Transverse colon (tissue), 4 donors: ENCODE measurements at regions not wholly inside any gene's neighbourhood (a gene's known extent, or its start where the extent isn't known, plus 50 kb on each side); places are given as distances from the start of the nearest gene placed in this dataset.

Experiments
- DNase-seq: peaks from one replicate; pipeline ENCODE4 v3.0.0-alpha.2; 2019
- H3K27ac ChIP-seq, 4 donors: fragments of 200-600 bp; sonication (generic); 2 replicates each; pipeline ENCODE4 v1.5.1; 2016 to 2018; ENCODE audit warnings: inconsistent platforms in 4 of 4
- H3K27me3 ChIP-seq: fragments of 200-600 bp; sonication (generic); 2 replicates; pipeline ENCODE4 v1.5.1; 2017; ENCODE audit warnings: inconsistent platforms
- H3K36me3 ChIP-seq, 4 donors: fragments of 200-600 bp; sonication (generic); 2 replicates each; pipeline ENCODE4 v1.5.1; 2017 to 2019; ENCODE audit warnings: inconsistent platforms in 4 of 4
- H3K4me1 ChIP-seq, 4 donors: fragments of 200-600 bp; sonication (generic); 2 replicates each; pipeline ENCODE4 v1.5.1; 2017 to 2020; ENCODE audit warnings: inconsistent platforms in 4 of 4
- H3K4me3 ChIP-seq, 4 donors: fragments of 200-600 bp; sonication (generic); 1 replicate in 1 of 4; 2 replicates in 3 of 4; pipeline versions ENCODE4 v1.5.1 to v1.6.1; 2017 to 2019; ENCODE audit warnings: inconsistent platforms in 4 of 4
- H3K9me3 ChIP-seq, 2 donors: fragments of 200-600 bp; sonication (generic); 2 replicates each; pipeline ENCODE4 v1.5.1; 2017 to 2019; ENCODE audit warnings: inconsistent platforms in 2 of 2
- CTCF ChIP-seq, 5 experiments: fragments of 200-600 bp in 3 of 5; fragments of 450-650 bp in 2 of 5; sonication (generic) in 3 of 5; IDR thresholded peaks; 1 replicate in 2 of 5; 2 replicates in 3 of 5; pipeline ENCODE4 v1.5.1; 2016 to 2017; ENCODE audit warnings: antibody characterized with exemption in 5 of 5, inconsistent platforms in 3 of 5, mild to moderate bottlenecking in 2 of 5, moderate library complexity in 1 of 5
- EP300 ChIP-seq: sonication (generic); formaldehyde crosslinking; IDR thresholded peaks from one replicate; pipeline ENCODE4 v1.6.1; 2017; ENCODE audit warnings: antibody characterized with exemption, low read depth
- POLR2A ChIP-seq: fragments of 450-650 bp; IDR thresholded peaks from one replicate; pipeline ENCODE4 v1.6.1; 2016; ENCODE audit warnings: antibody characterized with exemption, mild to moderate bottlenecking, moderate library complexity
- POLR2AphosphoS5 ChIP-seq, 3 donors: sonication (generic); formaldehyde crosslinking; IDR thresholded peaks; one replicate each; pipeline ENCODE4 v1.6.1; 2016; ENCODE audit warnings: antibody characterized with exemption in 3 of 3
- WGBS, 2 donors: methylation state at CpG; one replicate each; pipeline ENCODE4 v1.1.5; 2018; ENCODE audit warnings: low coverage in 1 of 2; 5-methylcytosine and 5-hydroxymethylcytosine counted together
- in situ Hi-C, 4 donors: fragments of 200-750 bp; cut with MboI; loops; one replicate each; pipeline versions ENCODE4 v1.15.0 to v1.15.1; 2017; ENCODE audit warnings: low sequenced_read_pairs in 3 of 4, low pct_ligation_motif_present in 1 of 4, low pct_unique_long_range_greater_than_20kb in 1 of 4
- intact Hi-C: fragments of 100-400 bp; cut with DNase I; formaldehyde crosslinking; loops from one replicate; pipeline ENCODE4 v1.15.1; 2023; ENCODE audit warnings: low total_unique reads

GRCh38 chr1:25023190-25023578, 93.1 kb upstream of the RUNX3 start:
- Histone ChIP-seq H3K27me3 (no peaks in the 10 kb centered on the region), H3K4me3 (no peak overlapping the region), H3K4me1 (peaks cover 0 to 23% (median 7%) of the 10 kb centered on the region in 4 donors), H3K27ac (peak overlapping the region; percentile 67 to 85 (median 78)), H3K9me3 (no peaks in the 10 kb centered on the region), H3K36me3 (no peaks in the 10 kb centered on the region)
- in situ Hi-C loops: no loop called here
- no peak for DNase-seq
- intact Hi-C loops: no loop called here
- TF ChIP-seq POLR2AphosphoS5 (IDR thresholded peaks at IDR 0.05): no peak
- TF ChIP-seq EP300: no peak
- WGBS, 2 donors: 72 to 77% methylated on average over 4 to 6 of the region's 6 CpGs

- no peak overlapping the region for H3K4me3 ChIP-seq
- no peaks in the 10 kb centered on the region for H3K9me3 ChIP-seq
- WGBS, 2 donors: 29% methylated on average over 14 of the region's 20 CpGs; no CpG with 5 or more reads in 1 of the 2 donors
- intact Hi-C loops (no loop called here), in situ Hi-C loops (no loop called here)
- no peak for TF ChIP-seq CTCF (IDR thresholded peaks at IDR 0.05)
- peak in 2 of 3 donors; percentile 9 to 23 for TF ChIP-seq POLR2AphosphoS5 (IDR thresholded peaks at IDR 0.05)
- TF ChIP-seq POLR2A: peak; percentile 49
- TF ChIP-seq EP300: peak; percentile 24
- no peaks in the 10 kb centered on the region for H3K27me3 ChIP-seq
- peak overlapping the region; percentile 67 to 85 (median 78) for H3K27ac ChIP-seq
- DNase-seq: peak; percentile 88
- H3K4me1 ChIP-seq: peaks cover 0 to 19% (median 7%) of the 10 kb centered on the region in 4 donors
- no peaks in the 10 kb centered on the region for H3K36me3 ChIP-seq
These were observed 92.5 kb upstream of the RUNX3 start for GRCh38 chr1:25022361-25023189.

- H3K27me3 ChIP-seq: no peaks in the 10 kb centered on the region
- H3K9me3 ChIP-seq: no peaks in the 10 kb centered on the region
- peak overlapping the region; percentile 67 to 85 (median 78) for H3K27ac ChIP-seq
- whole genome bisulfite sequencing, 2 donors: 60 to 79% methylated on average over 1 to 9 of the region's 9 CpGs
- in situ Hi-C loops (no loop called here), intact Hi-C loops (no loop called here)
- H3K4me1 ChIP-seq: peaks cover 0 to 17% (median 7%) of the 10 kb centered on the region in 4 donors
- no peak overlapping the region for H3K4me3 ChIP-seq
- no peak for DNase-seq
- TF ChIP-seq CTCF (IDR thresholded peaks at IDR 0.05): no peak
- no peak for TF ChIP-seq EP300
- no peak for TF ChIP-seq POLR2A
- no peak for TF ChIP-seq POLR2AphosphoS5 (IDR thresholded peaks at IDR 0.05)
- no peaks in the 10 kb centered on the region for H3K36me3 ChIP-seq
These were observed 91.6 kb upstream of the RUNX3 start for GRCh38 chr1:25021591-25022215.

GRCh38 chr1:25020851-25021590, 90.9 kb upstream of the RUNX3 start:
- Histone ChIP-seq H3K27me3 (no peaks in the 10 kb centered on the region), H3K36me3 (no peaks in the 10 kb centered on the region), H3K4me3 (no peak overlapping the region), H3K27ac (peak overlapping the region in 3 of 4 donors; percentile 13 to 85 (median 79)), H3K4me1 (peaks cover 0 to 17% (median 7%) of the 10 kb centered on the region in 4 donors), H3K9me3 (no peaks in the 10 kb centered on the region)
- in situ Hi-C loops (no loop called here), intact Hi-C loops (no loop called here)
- TF ChIP-seq POLR2AphosphoS5 (IDR thresholded peaks at IDR 0.05): no peak
- no peak for TF ChIP-seq EP300
- no peak for TF ChIP-seq POLR2A
- no peak for TF ChIP-seq CTCF (IDR thresholded peaks at IDR 0.05)
- no peak for DNase-seq
- WGBS, 2 donors: 75% methylated on average over 15 of the region's 22 CpGs; no CpG with 5 or more reads in 1 of the 2 donors
